A673 (cell line): ENCODE measurements at regions not wholly inside any gene's neighbourhood (a gene's known extent, or its start where the extent isn't known, plus 50 kb on each side); places are given as distances from the start of the nearest gene placed in this dataset.

Experiments used
- CTCF ChIP-seq: fragments of 300-800, 200-600 bp; sonication (generic); conservative IDR thresholded peaks from 2 replicates; pipeline ENCODE4 v1.5.1; 2017; ENCODE audit warnings: low read depth, mild to moderate bottlenecking, antibody characterized with exemption, low read length, moderate library complexity, mixed read lengths
- EZH2 ChIP-seq: fragments of 200-600 bp; sonication (generic); IDR thresholded peaks from 2 replicates; pipeline ENCODE4 v1.6.1; 2017; ENCODE audit warnings: borderline replicate concordance, low read depth, mild to moderate bottlenecking, mixed read lengths, antibody characterized with exemption, low read length; ENCODE audit not compliant: poor library complexity, severe bottlenecking

DNA sequence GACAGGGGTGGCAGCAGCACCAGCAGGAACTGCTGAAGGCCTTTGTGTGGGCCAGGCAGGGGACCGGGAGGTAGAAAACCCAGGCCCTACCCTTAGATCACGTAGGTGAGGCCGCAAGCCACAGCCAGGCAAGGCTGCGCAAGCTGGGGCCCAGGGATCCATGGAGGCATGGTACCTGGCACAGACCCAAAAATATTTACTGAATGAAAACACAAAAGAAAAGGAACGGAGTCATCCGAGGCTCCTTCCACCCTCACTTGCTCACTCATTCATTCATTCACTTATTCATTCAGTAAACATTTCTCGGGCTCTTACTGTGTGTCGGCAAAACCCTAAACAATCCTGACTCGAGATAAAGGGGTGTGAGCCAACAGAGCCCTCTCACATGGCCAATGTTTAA is 102.3 kb downstream of the BCOR start:
- TF ChIP-seq CTCF: no peak
- TF ChIP-seq EZH2: no peak
